ENCODE measurements at regions not wholly inside any gene's neighbourhood (a gene's known extent, or its start where the extent isn't known, plus 50 kb on each side); places are given as distances from the start of the nearest gene placed in this dataset.

- TF ChIP-seq CTCF (IDR thresholded peaks at IDR 0.05; ENCODE audit: extremely low read depth, missing control alignments), result no peak
- no peak for DNase-seq (ENCODE audit: low spot score)
These were observed 509.3 kb upstream of the NUDT12 start for GRCh38 chr5:104071887-104072286.

- no peak for TF ChIP-seq CTCF (IDR thresholded peaks at IDR 0.05; ENCODE audit: extremely low read depth, missing control alignments)
- DNase-seq (ENCODE audit: low spot score), result no peak
These were observed 500.2 kb upstream of the NUDT12 start for GRCh38 chr5:104062621-104063377.

- no peak for TF ChIP-seq CTCF (IDR thresholded peaks at IDR 0.05; ENCODE audit: extremely low read depth, missing control alignments)
- DNase-seq (ENCODE audit: low spot score), result no peak
These were observed 499.1 kb upstream of the NUDT12 start for GRCh38 chr5:104061707-104062106.

- no peak for TF ChIP-seq CTCF (IDR thresholded peaks at IDR 0.05; ENCODE audit: extremely low read depth, missing control alignments)
- no peak for DNase-seq (ENCODE audit: low spot score)
These were observed 490.7 kb upstream of the NUDT12 start for GRCh38 chr5:104053353-104053649.

- no peak for TF ChIP-seq CTCF (IDR thresholded peaks at IDR 0.05; ENCODE audit: extremely low read depth, missing control alignments)
- DNase-seq (ENCODE audit: low spot score), result no peak
These were observed 490.2 kb upstream of the NUDT12 start for GRCh38 chr5:104052558-104053352.

GRCh38 chr5:104050436-104050835 is 487.8 kb upstream of the NUDT12 start:
- no peak for DNase-seq (ENCODE audit: low spot score)
- TF ChIP-seq CTCF (IDR thresholded peaks at IDR 0.05; ENCODE audit: extremely low read depth, missing control alignments), result no peak

GRCh38 chr5:104049752-104050151 is 487.2 kb upstream of the NUDT12 start:
- DNase-seq (ENCODE audit: low spot score), result no peak
- no peak for TF ChIP-seq CTCF (IDR thresholded peaks at IDR 0.05; ENCODE audit: extremely low read depth, missing control alignments)
